Fibroblast of mammary gland (primary cell): ENCODE measurements at regions not wholly inside any gene's neighbourhood (a gene's known extent, or its start where the extent isn't known, plus 50 kb on each side); places are given as distances from the start of the nearest gene placed in this dataset.

Source experiments
- DNase-seq: peaks from one replicate; pipeline ENCODE4 v3.0.0-alpha.2; 2010; ENCODE audit warnings: low read depth
- H3K4me3 ChIP-seq: 2 replicates; pipeline ENCODE4 v1.5.1; 2011; ENCODE audit warnings: low read depth, mild to moderate bottlenecking, low read length, moderate library complexity; ENCODE audit not compliant: control insufficient read depth
- CTCF ChIP-seq: conservative IDR thresholded peaks from 2 replicates; pipeline ENCODE4 v1.5.1; 2011; ENCODE audit warnings: low read depth, low read length, inconsistent platforms; ENCODE audit not compliant: control insufficient read depth, insufficient read depth

- DNase-seq = no peak
- H3K4me3 ChIP-seq = no peak overlapping the region
- no peak for TF ChIP-seq CTCF
These were observed 166.8 kb upstream of the MAP3K1 start for GRCh38 chr5:56648460-56649034.

- no peak overlapping the region for H3K4me3 ChIP-seq
- TF ChIP-seq CTCF = no peak
- no peak for DNase-seq
These were observed 168.1 kb upstream of the MAP3K1 start for GRCh38 chr5:56647099-56647850.

GRCh38 chr5:56641635-56642260, 173.6 kb upstream of the MAP3K1 start:
- no peak overlapping the region for H3K4me3 ChIP-seq
- DNase-seq = no peak
- no peak for TF ChIP-seq CTCF

- no peak for TF ChIP-seq CTCF
- DNase-seq = no peak
- no peak overlapping the region for H3K4me3 ChIP-seq
These were observed 174.5 kb upstream of the MAP3K1 start for GRCh38 chr5:56640763-56641406.

GRCh38 chr5:56639476-56639875, 175.9 kb upstream of the MAP3K1 start:
- no peak for TF ChIP-seq CTCF
- no peak overlapping the region for H3K4me3 ChIP-seq
- no peak for DNase-seq

GRCh38 chr5:56638768-56639238, 176.5 kb upstream of the MAP3K1 start:
- H3K4me3 ChIP-seq = no peak overlapping the region
- DNase-seq = no peak
- no peak for TF ChIP-seq CTCF
